Heart right ventricle (tissue), 16 donors: ENCODE measurements at regions not wholly inside any gene's neighbourhood (a gene's known extent, or its start where the extent isn't known, plus 50 kb on each side); places are given as distances from the start of the nearest gene placed in this dataset.

Source experiments
- ATAC-seq, 8 donors: fragments of 200-7000 bp; cut with Tn5 transposase; one replicate each; pipeline ENCODE4 v1.9.1; 2020; ENCODE audit warnings: mild to moderate bottlenecking in 8 of 8, moderate library complexity in 8 of 8, moderate number of reproducible peaks in 1 of 8
- DNase-seq, 2 donors: peaks; one replicate each; pipeline ENCODE4 v3.0.0-alpha.2; 2020
- H3K27ac ChIP-seq, 10 donors: fragments of 200-600 bp; sonication (generic) in 2 of 10; one replicate each; pipeline versions ENCODE4 v1.5.0 to v1.8.0; 2020 to 2022; ENCODE audit warnings: mild to moderate bottlenecking in 3 of 10
- H3K27me3 ChIP-seq, 7 donors: fragments of 200-600 bp; one replicate each; pipeline ENCODE4 v1.8.0; 2021 to 2022; ENCODE audit warnings: mild to moderate bottlenecking in 2 of 7
- H3K36me3 ChIP-seq, 9 donors: fragments of 200-600 bp; sonication (generic) in 1 of 9; one replicate each; pipeline versions ENCODE4 v1.5.0 to v1.8.0; 2020 to 2022; ENCODE audit warnings: mild to moderate bottlenecking in 2 of 9
- H3K4me1 ChIP-seq, 9 donors: fragments of 200-600 bp; sonication (generic) in 1 of 9; one replicate each; pipeline versions ENCODE4 v1.5.0 to v1.8.0; 2020 to 2022; ENCODE audit warnings: mild to moderate bottlenecking in 4 of 9
- H3K4me3 ChIP-seq, 10 donors: fragments of 200-600 bp; sonication (generic) in 2 of 10; one replicate each; pipeline versions ENCODE4 v1.5.0 to v1.8.0; 2020 to 2022; ENCODE audit warnings: mild to moderate bottlenecking in 7 of 10, moderate library complexity in 2 of 10
- H3K9me3 ChIP-seq, 11 donors: fragments of 200-600 bp in 10 of 11; sonication (generic) in 2 of 11; one replicate each; pipeline versions ENCODE4 v1.5.0 to v1.8.0; 2013 to 2022; ENCODE audit warnings: mild to moderate bottlenecking in 2 of 11, control low read depth in 1 of 11, moderate library complexity in 1 of 11
- CTCF ChIP-seq, 9 donors: fragments of 200-600 bp; sonication (generic) in 2 of 9; IDR thresholded peaks; one replicate each; pipeline versions ENCODE4 v1.5.0 to v1.8.0; 2021 to 2022; ENCODE audit warnings: antibody characterized with exemption in 9 of 9, mild to moderate bottlenecking in 5 of 9, moderate library complexity in 1 of 9
- WGBS, 2 donors: extraction: QIAGEN DNeasy Blood & Tissue Kit; methylation state at CpG; one replicate each; pipeline ENCODE4 v1.1.7; 2013; ENCODE audit warnings: inconsistent platforms in 1 of 2; 5-methylcytosine and 5-hydroxymethylcytosine counted together
- intact Hi-C, 10 donors: fragments of 100-400 bp; cut with DNase I; formaldehyde crosslinking; loops; one replicate each; pipeline versions ENCODE4 v1.11.1 to v1.14.2; 2022
- donor health status: Arrhythmogenic right ventricular cardiomyopathy.
- donor health status: ischemic (EF 13 %, LVEDD 7.1; RV severe dilation, severe dysfunction).
- donor health status: healthy with polysubstance abuse.
- donor health status: DM: no; HTN: yes; CAD: no.
- donor health status: DM: no; HTN: no; CAD: no.
- donor health status: ischemic (EF 25% LVEDD 6.9; RV normal size, moderate dysfunction).
- donor health status: ischemic (EF 25% LVEDD 5.7; RV mildly dilated, moderate dysfunction).
- donor health status: healthy.
- donor health status: DM: yes; HTN: yes; CAD: no.
- donor health status: Ischemic cardiomyopathy.
- donor health status: ischemic (EF 35%, LVEDD 5.7; RV mildly dilated, moderate dysfunction).
- donor health status: nonischemic (EF 11% LVEDD 7.7; RV severe dilation, severe dysfunction).
- donor health status: DM: yes; HTN: yes; CAD: no.
- donor health status: PGD.
- donor health status: ischemic (EF 29% LVEDD 5.4; RV normal size, mild dysfunction).
- donor health status: nonischemic (EF 23%, LVEDD 6.1; RV moderate dilation, normal function).

- peaks cover 0 to 10% (median 0%) of the 10 kb centered on the region in 9 donors for H3K4me1 ChIP-seq
- no peak for DNase-seq
- intact Hi-C loops, result loop anchor here in 4 of 10 donors (5.0 to 10.0 kb wide), 3 partner anchors 624 to 629 kb away; partner anchors contain the start of gene SFMBT2 (in 3 of the 4)
- WGBS, 2 donors, result 76 to 89% methylated on average over 7 of the region's 7 CpGs
- peaks cover 0 to 14% (median 0%) of the 10 kb centered on the region in 7 donors for H3K27me3 ChIP-seq
- TF ChIP-seq CTCF (IDR thresholded peaks at IDR 0.05), result no peak
- no peak overlapping the region for H3K4me3 ChIP-seq
- no peaks in the 10 kb centered on the region for H3K36me3 ChIP-seq
- H3K27ac ChIP-seq, result no peak overlapping the region
- H3K9me3 ChIP-seq, result no peaks in the 10 kb centered on the region
- no peak for ATAC-seq
Measured at GRCh38 chr10:6788731-6789130, 208.7 kb upstream of the PRKCQ start.

- Histone ChIP-seq H3K36me3 (no peaks in the 10 kb centered on the region), H3K9me3 (no peaks in the 10 kb centered on the region), H3K4me1 (peaks cover 0 to 10% (median 0%) of the 10 kb centered on the region in 9 donors), H3K27ac (no peak overlapping the region), H3K4me3 (no peak overlapping the region), H3K27me3 (peaks cover 0 to 18% (median 0%) of the 10 kb centered on the region in 7 donors)
- DNase-seq (no peak), ATAC-seq (no peak)
- intact Hi-C loops, result loop anchor here in 4 of 10 donors (5.0 to 10.0 kb wide), 3 partner anchors 624 to 629 kb away; partner anchors contain the start of gene SFMBT2 (in 3 of the 4)
- 67% methylated on average over 5 of the region's 5 CpGs for WGBS, 2 donors
- no peak for TF ChIP-seq CTCF (IDR thresholded peaks at IDR 0.05)
Measured at GRCh38 chr10:6788231-6788630, 208.2 kb upstream of the PRKCQ start.

- no peak overlapping the region for H3K27ac ChIP-seq
- WGBS, 2 donors, result 88 to 91% methylated on average over 3 of the region's 3 CpGs
- no peak for TF ChIP-seq CTCF (IDR thresholded peaks at IDR 0.05)
- peaks cover 0 to 20% (median 0%) of the 10 kb centered on the region in 7 donors for H3K27me3 ChIP-seq
- ATAC-seq (no peak), DNase-seq (no peak)
- intact Hi-C loops, result loop anchor here in 4 of 10 donors (5.0 to 10.0 kb wide), 3 partner anchors 625 to 630 kb away; partner anchors contain the start of gene SFMBT2 (in 3 of the 4)
- no peak overlapping the region for H3K4me3 ChIP-seq
- no peaks in the 10 kb centered on the region for H3K9me3 ChIP-seq
- peaks cover 0 to 10% (median 0%) of the 10 kb centered on the region in 9 donors for H3K4me1 ChIP-seq
- H3K36me3 ChIP-seq, result no peaks in the 10 kb centered on the region
Measured at GRCh38 chr10:6787718-6788117, 207.6 kb upstream of the PRKCQ start.

GRCh38 chr10:6787091-6787490 is 207.0 kb upstream of the PRKCQ start:
- TF ChIP-seq CTCF (IDR thresholded peaks at IDR 0.05), result no peak
- H3K27me3 ChIP-seq, result peaks cover 0 to 20% (median 0%) of the 10 kb centered on the region in 7 donors
- no peak overlapping the region for H3K27ac ChIP-seq
- DNase-seq (no peak), ATAC-seq (no peak)
- no peak overlapping the region for H3K4me3 ChIP-seq
- WGBS, 2 donors, result 79 to 86% methylated on average over 3 of the region's 3 CpGs
- H3K4me1 ChIP-seq, result peaks cover 0 to 10% (median 0%) of the 10 kb centered on the region in 9 donors
- intact Hi-C loops, result loop anchor here in 4 of 10 donors (5.0 to 10.0 kb wide), 3 partner anchors 625 to 630 kb away; partner anchors contain the start of gene SFMBT2 (in 3 of the 4)
- no peaks in the 10 kb centered on the region for H3K9me3 ChIP-seq
- H3K36me3 ChIP-seq, result no peaks in the 10 kb centered on the region
